ENCODE measurements at regions not wholly inside any gene's neighbourhood (a gene's known extent, or its start where the extent isn't known, plus 50 kb on each side); places are given as distances from the start of the nearest gene placed in this dataset.

- Histone ChIP-seq H4K20me1 (ENCODE audit: control insufficient read depth, insufficient read depth, low read depth, low read length) (no peaks in the 10 kb centered on the region), H3K9me2 (replicated peaks; ENCODE audit: control insufficient read depth, low read length) (no peaks in the 10 kb centered on the region), H3K9me3 (ENCODE audit: control insufficient read depth, insufficient read depth, low read length) (no peaks in the 10 kb centered on the region), H3K27ac (ENCODE audit: low read depth, low read length) (no peak overlapping the region), H3K36me3 (ENCODE audit: control insufficient read depth, low read length) (no peaks in the 10 kb centered on the region), H3F3A (ENCODE audit: control insufficient read depth, insufficient read depth) (no peaks in the 10 kb centered on the region), H3K4me2 (ENCODE audit: low read length) (no peak overlapping the region), H3K79me2 (ENCODE audit: control insufficient read depth, low read length) (no peaks in the 10 kb centered on the region), H3K4me3 (ENCODE audit: low read length) (no peak overlapping the region), H3K27me3 (ENCODE audit: control insufficient read depth, low read length) (no peaks in the 10 kb centered on the region), H3K4me1 (ENCODE audit: control insufficient read depth, low read length) (no peaks in the 10 kb centered on the region)
- TF ChIP-seq EZH2phosphoT487 (IDR thresholded peaks at IDR 0.05; ENCODE audit: borderline replicate concordance, low read length) = no peak
- TF ChIP-seq, protein P1, sequence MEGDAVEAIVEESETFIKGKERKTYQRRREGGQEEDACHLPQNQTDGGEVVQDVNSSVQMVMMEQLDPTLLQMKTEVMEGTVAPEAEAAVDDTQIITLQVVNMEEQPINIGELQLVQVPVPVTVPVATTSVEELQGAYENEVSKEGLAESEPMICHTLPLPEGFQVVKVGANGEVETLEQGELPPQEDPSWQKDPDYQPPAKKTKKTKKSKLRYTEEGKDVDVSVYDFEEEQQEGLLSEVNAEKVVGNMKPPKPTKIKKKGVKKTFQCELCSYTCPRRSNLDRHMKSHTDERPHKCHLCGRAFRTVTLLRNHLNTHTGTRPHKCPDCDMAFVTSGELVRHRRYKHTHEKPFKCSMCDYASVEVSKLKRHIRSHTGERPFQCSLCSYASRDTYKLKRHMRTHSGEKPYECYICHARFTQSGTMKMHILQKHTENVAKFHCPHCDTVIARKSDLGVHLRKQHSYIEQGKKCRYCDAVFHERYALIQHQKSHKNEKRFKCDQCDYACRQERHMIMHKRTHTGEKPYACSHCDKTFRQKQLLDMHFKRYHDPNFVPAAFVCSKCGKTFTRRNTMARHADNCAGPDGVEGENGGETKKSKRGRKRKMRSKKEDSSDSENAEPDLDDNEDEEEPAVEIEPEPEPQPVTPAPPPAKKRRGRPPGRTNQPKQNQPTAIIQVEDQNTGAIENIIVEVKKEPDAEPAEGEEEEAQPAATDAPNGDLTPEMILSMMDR (IDR thresholded peaks at IDR 0.05; ENCODE audit: low read depth, low read length, poor library complexity, severe bottlenecking) = no peak
Measured at GRCh38 chr4:22220965-22221364, 272.4 kb upstream of the KCNIP4 start.

DNA sequence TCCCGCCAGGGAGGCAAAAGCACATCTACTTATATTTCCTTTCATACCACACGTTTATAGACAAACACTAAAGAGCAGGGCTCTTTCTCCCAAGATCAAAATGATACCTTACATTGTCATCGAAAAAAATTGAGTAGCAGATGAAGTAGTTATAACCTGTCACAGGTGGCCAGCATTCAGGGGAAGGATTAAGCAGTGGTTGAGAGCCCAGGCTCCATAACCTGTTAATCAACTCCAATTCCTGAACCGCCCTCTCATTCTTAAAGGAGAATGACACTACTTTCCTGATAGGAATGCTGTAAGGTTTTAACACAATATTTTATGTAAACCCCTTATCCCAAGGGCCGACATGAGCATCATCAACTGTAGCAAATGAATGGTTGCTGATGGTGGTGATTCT is 268.9 kb upstream of the KCNIP4 start:
- Histone ChIP-seq H4K20me1 (ENCODE audit: control insufficient read depth, insufficient read depth, low read depth, low read length) (no peaks in the 10 kb centered on the region), H3K79me2 (ENCODE audit: control insufficient read depth, low read length) (no peaks in the 10 kb centered on the region), H3K4me2 (ENCODE audit: low read length) (no peak overlapping the region), H3K4me1 (ENCODE audit: control insufficient read depth, low read length) (no peaks in the 10 kb centered on the region), H3F3A (ENCODE audit: control insufficient read depth, insufficient read depth) (no peaks in the 10 kb centered on the region), H3K27ac (ENCODE audit: low read depth, low read length) (no peak overlapping the region), H3K9me3 (ENCODE audit: control insufficient read depth, insufficient read depth, low read length) (no peaks in the 10 kb centered on the region), H3K4me3 (ENCODE audit: low read length) (no peak overlapping the region), H3K36me3 (ENCODE audit: control insufficient read depth, low read length) (no peaks in the 10 kb centered on the region), H3K27me3 (ENCODE audit: control insufficient read depth, low read length) (no peaks in the 10 kb centered on the region), H3K9me2 (replicated peaks; ENCODE audit: control insufficient read depth, low read length) (no peaks in the 10 kb centered on the region)
- no peak for TF ChIP-seq EZH2phosphoT487 (IDR thresholded peaks at IDR 0.05; ENCODE audit: borderline replicate concordance, low read length)
- TF ChIP-seq, protein P1 (IDR thresholded peaks at IDR 0.05; ENCODE audit: low read depth, low read length, poor library complexity, severe bottlenecking) = no peak

DNA sequence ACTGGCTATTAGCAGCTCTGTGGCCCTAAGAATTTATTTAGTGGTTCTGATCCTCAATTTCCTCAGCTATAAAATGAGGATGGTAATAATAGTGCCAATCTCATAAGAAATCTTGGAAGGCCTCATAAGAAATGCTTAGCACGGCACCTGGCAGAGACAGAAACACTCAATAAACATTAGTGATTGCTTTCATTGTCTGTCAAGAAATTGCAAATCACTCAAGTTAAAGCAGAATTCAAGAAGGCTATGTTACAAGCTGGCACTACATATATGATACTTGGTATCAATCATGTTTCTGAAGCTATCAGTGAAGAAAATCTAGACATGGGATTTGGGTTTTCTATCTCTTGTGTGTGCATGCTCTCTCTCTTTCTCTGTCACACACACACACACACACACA is 267.7 kb upstream of the KCNIP4 start:
- no peaks in the 10 kb centered on the region for H3F3A ChIP-seq (ENCODE audit: control insufficient read depth, insufficient read depth)
- no peaks in the 10 kb centered on the region for H3K79me2 ChIP-seq (ENCODE audit: control insufficient read depth, low read length)
- no peaks in the 10 kb centered on the region for H3K9me2 ChIP-seq (replicated peaks; ENCODE audit: control insufficient read depth, low read length)
- H3K36me3 ChIP-seq (ENCODE audit: control insufficient read depth, low read length) = no peaks in the 10 kb centered on the region
- H3K27me3 ChIP-seq (ENCODE audit: control insufficient read depth, low read length) = no peaks in the 10 kb centered on the region
- H3K9me3 ChIP-seq (ENCODE audit: control insufficient read depth, insufficient read depth, low read length) = no peaks in the 10 kb centered on the region
- H3K27ac ChIP-seq (ENCODE audit: low read depth, low read length) = no peak overlapping the region
- H3K4me2 ChIP-seq (ENCODE audit: low read length) = no peak overlapping the region
- H4K20me1 ChIP-seq (ENCODE audit: control insufficient read depth, insufficient read depth, low read depth, low read length) = no peaks in the 10 kb centered on the region
- TF ChIP-seq EZH2phosphoT487 (IDR thresholded peaks at IDR 0.05; ENCODE audit: borderline replicate concordance, low read length) = no peak
- TF ChIP-seq, protein P1 (IDR thresholded peaks at IDR 0.05; ENCODE audit: low read depth, low read length, poor library complexity, severe bottlenecking) = no peak
- H3K4me1 ChIP-seq (ENCODE audit: control insufficient read depth, low read length) = no peaks in the 10 kb centered on the region
- no peak overlapping the region for H3K4me3 ChIP-seq (ENCODE audit: low read length)

DNA sequence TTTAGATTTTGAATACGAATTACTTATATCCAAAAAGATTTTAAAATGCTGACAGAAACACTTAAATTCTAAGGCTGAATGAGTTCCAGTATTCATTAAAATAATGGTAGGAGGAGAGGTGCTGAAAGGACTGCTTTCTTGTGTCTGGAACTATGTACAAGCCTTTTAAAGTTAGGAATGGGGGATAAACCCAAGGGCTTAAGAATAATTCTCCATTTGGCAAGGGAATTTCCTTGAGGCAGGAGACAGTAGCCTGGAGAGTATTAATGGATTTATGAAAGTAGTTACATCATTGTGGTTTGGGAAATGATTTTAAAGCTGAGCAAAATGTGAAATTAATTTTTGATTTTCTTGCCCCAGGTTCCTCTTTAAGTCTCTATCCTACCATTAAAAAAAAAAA is 266.5 kb upstream of the KCNIP4 start:
- H3K4me1 ChIP-seq (ENCODE audit: control insufficient read depth, low read length) = no peaks in the 10 kb centered on the region
- no peak overlapping the region for H3K4me2 ChIP-seq (ENCODE audit: low read length)
- no peaks in the 10 kb centered on the region for H3K9me2 ChIP-seq (replicated peaks; ENCODE audit: control insufficient read depth, low read length)
- no peaks in the 10 kb centered on the region for H3K79me2 ChIP-seq (ENCODE audit: control insufficient read depth, low read length)
- no peaks in the 10 kb centered on the region for H3K36me3 ChIP-seq (ENCODE audit: control insufficient read depth, low read length)
- no peaks in the 10 kb centered on the region for H3K27me3 ChIP-seq (ENCODE audit: control insufficient read depth, low read length)
- H3K4me3 ChIP-seq (ENCODE audit: low read length) = no peak overlapping the region
- H3K9me3 ChIP-seq (ENCODE audit: control insufficient read depth, insufficient read depth, low read length) = no peaks in the 10 kb centered on the region
- H4K20me1 ChIP-seq (ENCODE audit: control insufficient read depth, insufficient read depth, low read depth, low read length) = no peaks in the 10 kb centered on the region
- H3F3A ChIP-seq (ENCODE audit: control insufficient read depth, insufficient read depth) = no peaks in the 10 kb centered on the region
- no peak for TF ChIP-seq EZH2phosphoT487 (IDR thresholded peaks at IDR 0.05; ENCODE audit: borderline replicate concordance, low read length)
- TF ChIP-seq, protein P1 (IDR thresholded peaks at IDR 0.05; ENCODE audit: low read depth, low read length, poor library complexity, severe bottlenecking) = no peak
- no peak overlapping the region for H3K27ac ChIP-seq (ENCODE audit: low read depth, low read length)
